Suprapubic skin (tissue), 4 donors: ENCODE measurements at regions not wholly inside any gene's neighbourhood (a gene's known extent, or its start where the extent isn't known, plus 50 kb on each side); places are given as distances from the start of the nearest gene placed in this dataset.

Source experiments
- EP300 ChIP-seq: sonication (generic); formaldehyde crosslinking; IDR thresholded peaks from one replicate; pipeline ENCODE4 v1.6.1; 2017; ENCODE audit warnings: antibody characterized with exemption
- POLR2A ChIP-seq, 2 donors: fragments of 450-650 bp; IDR thresholded peaks; one replicate each; pipeline ENCODE4 v1.6.1; 2017; ENCODE audit warnings: antibody characterized with exemption in 2 of 2, mild to moderate bottlenecking in 2 of 2, moderate library complexity in 2 of 2
- POLR2AphosphoS5 ChIP-seq, 3 donors: sonication (generic); formaldehyde crosslinking; IDR thresholded peaks; one replicate each; pipeline ENCODE4 v1.6.1; 2017; ENCODE audit warnings: antibody characterized with exemption in 3 of 3
- TF ChIP-seq, protein P1 (sequence below), 2 donors: fragments of 200-600 bp in 1 of 2; fragments of 450-650 bp in 1 of 2; sonication (generic) in 1 of 2; IDR thresholded peaks; one replicate each; pipeline ENCODE4 v1.5.1; 2016 to 2019; ENCODE audit warnings: antibody characterized with exemption in 2 of 2, mild to moderate bottlenecking in 1 of 2, moderate library complexity in 1 of 2

DNA sequence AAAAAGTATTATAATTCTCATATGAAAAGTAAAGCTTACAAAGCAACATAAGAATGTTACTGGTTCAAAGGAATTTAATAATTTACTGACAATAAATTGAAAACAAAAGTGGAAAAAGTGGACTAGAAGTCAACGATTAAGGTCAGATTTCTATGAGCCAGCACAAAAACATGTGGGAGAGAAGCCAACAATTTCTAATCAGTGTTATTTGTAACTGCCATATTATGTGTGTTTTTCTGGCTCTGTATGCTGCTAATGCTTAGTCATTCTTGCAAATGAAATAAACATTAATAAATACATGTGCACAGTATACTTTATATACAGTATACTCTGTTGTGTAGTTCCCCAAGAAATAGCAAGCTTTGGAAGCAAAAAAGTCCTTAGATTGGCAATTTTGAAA is 301.3 kb upstream of the RGPD4 start:
- TF ChIP-seq, protein P1, sequence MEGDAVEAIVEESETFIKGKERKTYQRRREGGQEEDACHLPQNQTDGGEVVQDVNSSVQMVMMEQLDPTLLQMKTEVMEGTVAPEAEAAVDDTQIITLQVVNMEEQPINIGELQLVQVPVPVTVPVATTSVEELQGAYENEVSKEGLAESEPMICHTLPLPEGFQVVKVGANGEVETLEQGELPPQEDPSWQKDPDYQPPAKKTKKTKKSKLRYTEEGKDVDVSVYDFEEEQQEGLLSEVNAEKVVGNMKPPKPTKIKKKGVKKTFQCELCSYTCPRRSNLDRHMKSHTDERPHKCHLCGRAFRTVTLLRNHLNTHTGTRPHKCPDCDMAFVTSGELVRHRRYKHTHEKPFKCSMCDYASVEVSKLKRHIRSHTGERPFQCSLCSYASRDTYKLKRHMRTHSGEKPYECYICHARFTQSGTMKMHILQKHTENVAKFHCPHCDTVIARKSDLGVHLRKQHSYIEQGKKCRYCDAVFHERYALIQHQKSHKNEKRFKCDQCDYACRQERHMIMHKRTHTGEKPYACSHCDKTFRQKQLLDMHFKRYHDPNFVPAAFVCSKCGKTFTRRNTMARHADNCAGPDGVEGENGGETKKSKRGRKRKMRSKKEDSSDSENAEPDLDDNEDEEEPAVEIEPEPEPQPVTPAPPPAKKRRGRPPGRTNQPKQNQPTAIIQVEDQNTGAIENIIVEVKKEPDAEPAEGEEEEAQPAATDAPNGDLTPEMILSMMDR (IDR thresholded peaks at IDR 0.05), result no peak
- TF ChIP-seq POLR2AphosphoS5 (IDR thresholded peaks at IDR 0.05) (no peak), EP300 (no peak), POLR2A (IDR thresholded peaks at IDR 0.05) (no peak)
